HG02798 (cell line): ENCODE measurements at regions not wholly inside any gene's neighbourhood (a gene's known extent, or its start where the extent isn't known, plus 50 kb on each side); places are given as distances from the start of the nearest gene placed in this dataset.
"Not testable (repeated sequence)": the region's sequence is repeated elsewhere in the genome, so short reads cannot be mapped to it uniquely, and the experiment has no call there.

Experiments used
- ATAC-seq: cut with Tn5 transposase; IDR thresholded peaks from one replicate; pipeline ENCODE4 v1.9.1; 2021; ENCODE audit warnings: mild to moderate bottlenecking; ENCODE audit not compliant: unreplicated experiment, poor library complexity

DNA sequence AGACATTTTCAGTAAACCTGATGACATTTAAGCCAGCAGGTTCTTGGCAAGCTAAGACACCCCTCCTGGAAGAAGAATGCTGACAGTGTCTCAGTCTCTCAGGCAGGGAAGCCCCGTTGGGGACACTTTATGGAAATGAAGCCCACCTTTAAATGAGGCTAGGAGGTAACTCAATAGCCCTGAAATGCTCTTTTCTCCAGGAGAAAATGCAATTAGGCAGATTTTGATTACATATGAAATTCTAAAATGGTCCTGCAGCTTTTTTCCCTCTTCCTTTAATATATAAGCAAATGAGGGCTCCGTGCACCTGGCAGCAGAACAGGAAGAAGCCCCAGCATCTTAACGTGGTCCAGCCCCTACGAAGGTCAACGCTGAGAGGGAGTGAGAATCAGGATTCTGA is 65.8 kb upstream of the CHST15 start:
- no peak for ATAC-seq

DNA sequence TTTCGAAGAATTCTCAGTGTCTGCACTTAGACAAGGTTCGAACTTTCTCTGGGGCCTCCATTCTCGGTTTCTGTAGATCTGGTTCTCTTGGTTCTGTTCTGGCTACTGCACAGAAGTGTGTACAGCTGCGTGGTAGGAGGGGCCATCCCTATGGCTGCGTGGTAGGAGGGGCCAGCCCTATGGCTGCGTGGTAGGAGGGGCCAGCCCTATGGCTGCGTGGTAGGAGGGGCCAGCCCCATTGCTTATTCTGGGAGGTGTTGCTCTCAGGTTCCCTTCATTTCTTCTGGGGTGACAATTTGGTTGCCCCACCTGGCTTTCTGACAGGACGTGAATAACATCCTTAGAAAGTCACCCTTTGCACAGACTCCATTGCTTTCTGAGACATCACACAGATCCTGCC is 65.2 kb upstream of the CHST15 start:
- ATAC-seq = no peak

DNA sequence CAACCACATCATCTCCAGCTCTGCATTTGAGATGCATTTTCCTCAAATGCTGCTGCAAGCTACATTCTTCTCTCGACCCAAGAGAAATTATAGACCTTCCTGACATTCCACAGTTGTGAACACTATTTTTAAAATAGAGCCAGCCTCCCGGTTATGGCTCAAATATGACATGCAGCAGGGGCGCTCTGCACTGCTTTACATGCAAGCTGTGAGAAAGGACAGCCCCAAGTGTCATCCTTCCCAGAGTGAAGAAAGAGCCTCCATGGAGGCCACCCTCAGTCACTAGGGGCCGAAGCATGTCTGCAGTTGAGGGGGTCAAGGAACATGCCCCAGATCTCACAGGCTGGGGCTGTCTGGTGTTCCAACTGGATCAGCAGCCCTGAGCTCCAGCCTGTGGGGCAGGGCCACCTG is 63.9 kb upstream of the CHST15 start:
- ATAC-seq = no peak

DNA sequence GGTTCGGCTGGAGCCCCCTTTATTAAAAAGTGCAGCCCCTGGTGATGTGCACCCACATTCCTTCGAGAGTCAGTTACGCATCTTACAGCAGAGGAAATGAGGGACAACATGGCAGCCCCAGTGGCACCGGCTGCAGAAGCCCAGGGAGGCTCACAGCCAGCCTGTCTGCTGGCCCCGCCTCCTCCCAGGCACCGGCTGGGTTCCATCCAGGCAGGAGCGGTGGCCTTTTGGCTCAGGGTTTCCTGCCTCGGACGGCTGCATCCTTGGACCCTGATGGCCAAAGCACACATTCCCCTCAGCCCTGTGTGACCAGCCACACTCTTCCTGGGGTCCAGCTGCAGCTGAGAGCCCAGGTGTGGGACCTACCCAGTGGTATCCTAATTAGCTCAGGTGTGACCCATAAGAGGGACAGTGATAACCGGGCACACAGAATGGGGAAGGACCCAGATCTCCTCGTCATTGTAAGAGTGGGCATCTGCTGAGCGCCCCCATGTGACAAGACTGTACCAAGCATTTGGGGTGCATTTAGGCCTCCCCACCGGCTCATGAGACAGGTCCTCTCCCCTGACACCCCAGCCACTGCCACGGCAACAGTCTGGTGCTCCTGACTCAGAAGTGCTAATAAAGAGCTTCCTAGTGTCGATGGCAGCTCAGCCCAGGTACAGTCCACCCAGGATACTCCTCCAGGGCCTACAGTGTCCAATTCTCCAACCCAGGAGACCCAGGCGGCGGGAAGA is 63.3 kb upstream of the CHST15 start:
- ATAC-seq = no peak

DNA sequence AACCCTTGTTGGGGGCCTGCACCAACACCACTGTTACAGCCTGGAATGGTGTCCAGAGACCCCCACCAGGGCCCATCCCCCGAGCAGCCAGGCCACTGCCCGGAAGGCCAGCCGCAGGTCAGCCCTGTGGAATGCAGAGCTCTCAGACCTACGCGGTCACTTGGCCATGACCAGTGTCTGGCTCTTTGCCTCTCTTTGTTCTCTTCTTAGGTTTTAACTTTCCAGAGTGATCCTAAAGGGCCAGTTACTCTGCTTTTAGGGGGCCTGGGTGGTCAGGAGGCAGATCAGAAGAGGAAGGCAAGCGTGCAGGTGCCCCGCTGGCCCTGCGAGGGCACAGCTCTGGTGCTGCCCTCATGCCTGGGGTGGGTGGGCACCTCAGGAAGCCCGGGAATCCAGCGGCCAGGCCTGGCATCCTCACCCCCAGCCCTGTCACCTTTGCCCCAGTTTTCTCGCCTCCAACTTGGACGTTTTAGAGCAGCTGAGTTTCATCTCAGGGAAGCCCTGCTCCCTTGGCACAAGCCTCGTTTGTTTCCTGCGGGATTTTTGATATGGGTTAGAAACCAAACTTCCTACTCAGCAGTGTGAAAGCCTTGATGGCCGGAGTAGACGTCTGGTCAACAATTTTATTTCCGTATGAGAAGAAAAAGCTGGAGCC is 62.5 kb upstream of the CHST15 start:
- ATAC-seq = no peak

DNA sequence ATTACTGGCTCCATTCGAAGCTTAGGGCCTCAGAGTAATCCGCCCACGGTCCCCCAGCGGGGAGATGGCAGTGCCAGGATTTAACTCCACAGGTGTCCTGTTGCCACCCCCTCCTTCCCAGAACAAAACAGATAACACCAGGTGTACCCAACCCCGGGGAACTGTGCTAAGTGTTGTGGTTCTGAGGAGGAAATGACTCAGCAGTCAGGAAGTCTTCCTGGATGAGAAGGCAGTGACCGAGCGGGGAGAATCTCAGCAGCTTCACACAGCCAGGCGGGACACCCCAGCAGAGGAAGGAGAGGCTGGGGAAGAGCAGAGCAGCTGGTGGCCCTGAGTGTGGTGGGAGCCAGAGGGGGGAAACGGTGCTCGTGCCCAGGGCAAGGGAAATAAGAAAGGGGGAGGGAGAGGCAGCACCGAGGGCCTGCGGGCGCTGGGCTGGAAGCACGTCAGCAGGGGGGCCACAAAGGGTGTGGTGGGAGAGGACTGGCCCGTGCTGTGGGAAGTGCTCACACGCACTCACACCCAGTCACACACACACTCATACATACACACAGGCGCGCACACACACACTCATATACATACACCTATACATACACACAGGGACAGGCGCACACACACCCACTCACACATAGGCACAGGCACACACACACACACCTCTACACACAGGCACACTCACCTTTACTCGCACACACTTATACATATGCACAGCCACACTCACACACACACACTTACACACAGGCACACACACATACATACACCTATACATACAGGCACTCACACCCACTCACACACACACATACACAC is 59.8 kb upstream of the CHST15 start:
- peak; percentile 66 for ATAC-seq

DNA sequence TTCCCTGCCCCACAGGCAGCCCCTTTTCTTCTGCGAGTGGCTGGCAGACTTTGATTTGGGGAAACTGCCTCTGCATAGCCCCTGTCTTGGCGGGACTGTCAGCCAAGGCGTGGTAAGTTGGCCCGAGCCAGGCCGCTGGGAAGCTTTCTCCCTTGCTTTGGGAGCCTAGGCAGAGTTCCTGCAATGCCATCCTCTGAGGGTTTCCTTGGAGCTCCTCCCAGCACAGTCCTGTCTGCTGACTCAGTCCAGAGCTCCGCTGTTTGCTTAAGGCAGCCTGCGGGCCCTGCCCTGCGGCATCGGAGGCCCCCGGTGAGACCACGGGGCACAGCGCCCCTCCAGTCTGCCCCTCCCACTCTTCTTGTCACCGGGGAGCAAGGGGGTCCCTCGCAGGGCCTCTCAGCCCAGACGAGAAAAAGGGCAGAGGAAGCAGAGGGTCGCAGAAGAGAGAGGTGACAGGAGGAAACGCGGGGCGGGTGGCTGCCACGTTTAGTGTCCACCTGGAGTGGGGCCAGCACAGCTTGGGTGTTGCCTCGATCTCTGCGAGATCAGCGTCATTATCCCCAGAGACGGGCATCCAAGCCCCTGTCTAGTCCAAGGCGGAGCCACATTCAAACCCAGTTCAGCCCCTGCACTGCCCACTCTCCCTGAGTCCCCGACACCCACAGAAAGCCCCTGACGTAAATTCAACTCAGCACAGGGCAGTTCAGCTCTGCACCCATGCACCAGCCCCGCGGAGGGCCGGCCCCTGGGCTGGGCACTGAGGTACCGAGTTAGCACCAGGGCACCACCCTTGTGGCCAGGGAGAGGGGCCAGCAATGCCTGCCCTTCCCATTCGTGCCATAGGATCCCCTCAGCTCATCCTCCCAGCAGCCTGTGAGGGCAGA is 59.0 kb upstream of the CHST15 start:
- no peak for ATAC-seq

DNA sequence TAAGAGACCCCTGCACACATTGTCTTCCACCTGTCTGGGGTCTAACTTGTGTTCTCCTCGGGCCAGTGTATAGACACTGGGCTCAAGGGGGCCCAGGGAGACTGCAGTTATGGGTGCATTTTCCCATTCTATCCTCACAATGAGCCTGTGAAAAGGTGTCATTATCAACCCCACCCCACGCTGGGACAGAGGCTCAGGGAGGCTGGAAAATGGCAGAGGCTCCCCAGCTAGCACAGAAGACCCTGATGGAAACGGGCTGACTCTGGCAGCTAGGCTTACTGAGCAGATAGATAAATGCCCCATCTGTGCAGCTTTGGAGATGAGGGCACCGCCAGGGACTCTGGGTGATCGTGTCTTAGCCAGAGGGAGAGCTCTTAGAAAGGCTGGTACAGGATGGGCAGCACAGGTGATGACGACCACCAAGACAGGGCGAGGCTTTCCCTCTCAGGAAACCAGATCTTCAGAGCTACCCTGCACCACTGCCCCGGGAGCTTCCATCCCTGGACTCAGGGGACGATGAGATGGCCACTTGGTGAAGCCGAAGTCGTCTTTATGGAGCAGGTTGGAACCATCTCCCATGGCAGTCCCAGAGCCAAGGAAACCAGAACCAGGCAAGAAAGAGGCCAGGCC is 58.2 kb upstream of the CHST15 start:
- ATAC-seq = no peak

DNA sequence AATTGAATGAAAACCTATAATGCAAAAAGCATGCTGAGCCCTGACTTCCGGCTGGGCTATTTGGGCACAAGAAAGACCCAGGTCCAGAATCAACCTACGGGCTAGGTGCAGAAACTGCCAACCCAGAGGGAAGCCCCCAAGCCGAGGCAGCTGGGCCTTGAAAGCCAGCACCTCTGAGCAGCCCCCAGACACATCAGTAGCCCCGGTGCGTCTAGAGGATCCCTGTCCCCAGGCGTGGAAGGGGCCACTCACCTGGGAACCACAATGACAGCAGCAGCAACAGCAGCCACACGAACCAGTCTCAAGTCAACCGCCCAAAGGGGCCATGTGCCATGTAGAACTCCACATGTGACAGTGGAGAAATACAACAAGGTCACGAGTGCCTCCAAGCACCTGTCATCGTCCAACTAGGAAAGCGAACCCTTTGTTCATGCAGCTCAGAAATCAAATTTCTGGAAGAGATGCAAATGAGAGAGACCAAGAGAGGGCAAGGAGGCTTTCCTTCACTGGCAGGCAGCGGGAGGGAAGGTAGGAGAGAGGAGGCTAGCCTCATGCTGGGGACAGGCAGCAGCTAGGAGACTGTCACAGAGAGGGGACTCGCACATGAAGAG is 57.5 kb upstream of the CHST15 start:
- no peak for ATAC-seq

DNA sequence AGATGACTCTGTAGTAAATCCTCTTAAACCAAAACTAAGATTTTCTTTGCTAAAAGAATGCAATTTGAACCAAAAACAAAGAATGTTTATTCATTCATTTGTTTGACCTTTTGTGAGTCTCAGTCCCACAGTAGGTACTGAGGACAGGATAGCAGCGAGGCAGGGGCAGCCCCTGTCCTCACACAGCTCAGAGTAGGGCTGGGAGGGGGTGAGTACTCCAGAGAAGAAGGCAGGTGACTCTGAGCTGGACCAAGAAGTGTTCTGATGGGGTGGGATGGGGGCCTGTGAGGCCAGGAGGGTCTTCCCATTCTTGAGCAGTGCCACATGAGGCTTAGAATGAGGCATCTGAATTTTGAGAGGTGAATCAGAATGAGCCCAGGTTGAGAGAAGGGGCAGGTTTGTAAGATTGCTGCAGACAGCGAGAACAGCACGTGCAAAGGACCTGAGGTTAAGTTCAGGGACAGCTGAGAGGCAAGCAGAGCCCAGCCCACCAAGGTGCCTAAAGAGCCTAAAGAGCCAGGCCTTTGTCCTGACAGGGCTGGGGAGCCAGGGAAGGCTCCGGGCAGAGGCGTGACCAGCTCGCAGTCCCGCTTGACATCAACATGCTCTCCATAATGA is 56.9 kb upstream of the CHST15 start:
- no peak for ATAC-seq

DNA sequence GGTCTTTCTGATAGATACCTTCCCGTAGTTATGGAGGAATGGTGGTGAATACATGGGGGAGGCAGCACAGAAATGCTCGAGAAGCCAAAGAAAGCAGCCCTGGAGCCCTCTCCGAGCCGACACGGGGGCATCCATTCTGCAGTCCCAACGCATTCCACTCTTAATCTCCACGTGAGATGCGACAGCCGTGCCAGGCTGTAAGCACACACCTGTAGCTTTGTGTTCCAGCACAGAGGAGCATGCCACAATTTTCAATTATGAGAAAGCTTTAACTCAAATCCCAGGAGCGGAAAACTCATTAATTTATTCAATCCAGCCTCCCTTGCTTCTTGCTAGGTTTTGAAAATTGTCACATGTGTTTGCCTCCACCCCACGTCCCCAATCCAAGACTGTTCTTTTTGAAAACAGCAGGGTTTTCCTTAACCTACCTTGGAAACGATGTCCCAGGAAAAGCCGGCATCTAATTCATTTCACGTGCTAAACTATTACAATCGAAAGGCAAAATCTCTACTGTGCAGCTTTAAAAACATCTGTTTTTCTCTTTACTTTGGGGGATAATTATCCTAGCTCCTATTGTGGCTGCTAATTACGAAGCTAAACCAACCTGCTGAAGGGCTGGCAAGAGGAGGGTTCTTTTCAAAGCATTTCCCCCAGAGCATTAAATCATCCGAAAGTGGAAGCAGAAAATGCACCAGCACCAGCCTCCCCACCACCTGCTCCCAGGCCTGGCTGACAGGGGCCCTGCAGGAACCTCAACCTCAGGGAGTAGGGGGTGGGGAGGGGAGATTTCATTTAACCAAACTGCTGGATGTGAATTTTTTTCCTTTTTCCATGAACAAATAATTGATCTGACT is 56.0 kb upstream of the CHST15 start:
- no peak for ATAC-seq

DNA sequence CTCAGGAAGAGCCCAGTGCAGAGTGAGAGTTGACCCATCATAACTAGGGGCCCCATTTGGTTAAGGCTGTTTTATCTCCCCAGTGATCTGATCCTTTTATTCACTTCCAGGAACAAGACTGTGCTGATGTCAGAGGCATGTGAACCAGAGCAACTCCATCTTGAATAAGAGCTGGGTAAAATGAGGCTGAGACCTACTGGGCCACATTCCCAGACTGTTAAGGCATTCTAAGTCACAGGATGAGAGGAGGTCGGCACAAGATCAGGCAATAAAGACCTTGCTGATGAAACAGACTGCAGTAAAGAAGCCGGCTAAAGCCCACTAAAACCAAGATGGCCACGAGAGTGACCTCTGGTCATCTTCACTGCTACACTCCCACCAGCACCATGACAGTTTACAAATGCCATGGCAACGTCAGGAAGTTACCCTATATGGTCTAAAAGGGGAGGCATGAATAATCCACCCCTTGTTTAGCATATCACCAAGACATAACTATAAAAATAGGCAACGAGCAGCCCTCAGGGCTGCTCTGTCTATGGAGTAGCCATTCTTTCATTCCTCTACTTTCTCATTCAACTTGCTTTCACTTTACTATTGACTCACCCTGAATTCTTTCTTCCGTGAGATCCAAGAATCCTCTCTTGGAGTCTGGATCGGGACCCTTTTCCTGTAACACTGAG is 55.3 kb upstream of the CHST15 start:
- ATAC-seq = not testable (repeated sequence)

DNA sequence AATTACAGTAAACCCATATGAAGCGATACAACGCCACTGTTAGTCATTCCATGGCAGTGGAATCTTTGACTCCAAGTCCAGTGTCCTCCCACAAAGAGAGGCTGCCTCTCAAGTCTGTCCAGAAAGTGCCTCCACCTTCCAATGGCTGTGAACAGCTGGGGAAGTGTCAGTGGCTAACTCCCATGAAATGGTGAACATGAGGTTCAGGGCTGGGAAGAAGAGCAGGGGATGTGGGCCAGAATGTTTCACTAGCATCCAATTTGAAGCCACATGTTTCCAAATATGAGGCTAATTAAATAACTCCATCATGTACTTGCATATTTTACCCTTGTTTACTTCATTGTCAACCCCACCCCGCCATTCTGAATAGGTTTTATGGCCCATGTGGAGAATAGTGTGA is 53.1 kb upstream of the CHST15 start:
- no peak for ATAC-seq

DNA sequence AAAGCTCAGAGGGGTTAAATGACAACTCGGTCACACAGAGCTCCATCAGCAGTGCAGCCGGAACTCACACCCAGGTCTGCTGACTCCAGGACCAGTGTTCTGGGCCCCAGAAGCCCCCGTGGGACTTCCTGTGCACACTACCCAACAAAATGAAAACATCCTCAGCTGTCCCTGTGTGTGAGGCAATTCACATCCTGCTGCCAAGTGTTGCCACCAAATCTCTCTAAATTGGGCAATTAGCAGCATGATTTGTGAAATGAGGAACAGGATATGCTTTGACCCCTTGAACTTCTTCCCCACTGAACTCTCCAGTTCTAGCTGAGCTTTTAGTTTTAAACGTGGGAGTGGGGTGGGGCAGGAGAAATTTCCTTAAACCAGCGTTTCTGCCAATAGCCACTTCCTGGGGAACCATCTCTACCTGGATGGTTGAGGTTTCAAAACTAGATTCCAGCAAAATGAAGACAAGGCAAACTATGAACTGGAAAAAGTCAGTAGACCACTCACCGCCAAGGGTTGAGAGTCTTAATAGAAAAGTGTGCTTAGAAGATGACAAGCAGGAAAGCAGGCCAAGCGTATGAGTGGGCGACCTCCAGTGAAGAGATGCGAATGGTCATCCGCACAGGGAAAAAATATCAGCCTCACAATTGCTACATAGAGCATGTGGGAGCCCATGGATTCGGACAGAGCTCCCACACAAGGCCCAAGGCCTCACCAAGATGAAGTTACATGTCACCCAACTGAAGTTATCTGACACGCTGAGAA is 51.9 kb upstream of the CHST15 start:
- no peak for ATAC-seq

DNA sequence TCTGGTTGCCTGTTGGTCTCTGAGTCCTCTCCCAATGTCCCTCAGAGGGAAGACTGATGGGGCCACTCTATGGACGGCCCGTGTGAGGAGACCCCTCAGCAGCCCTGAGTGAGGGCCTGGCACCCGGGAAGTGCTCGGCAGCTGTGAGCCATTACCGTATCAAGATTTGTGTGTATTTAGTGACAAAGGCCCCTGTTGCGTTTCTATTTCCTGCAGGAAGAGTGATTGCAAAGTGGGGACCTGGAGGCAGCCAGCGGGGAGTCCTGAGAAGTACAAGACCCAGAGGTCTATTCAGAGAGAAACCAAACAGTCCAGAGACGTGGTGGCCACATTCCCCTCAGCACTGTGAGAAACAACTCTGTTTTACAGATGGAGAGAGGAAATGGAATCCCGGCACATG is 51.1 kb upstream of the CHST15 start:
- no peak for ATAC-seq

DNA sequence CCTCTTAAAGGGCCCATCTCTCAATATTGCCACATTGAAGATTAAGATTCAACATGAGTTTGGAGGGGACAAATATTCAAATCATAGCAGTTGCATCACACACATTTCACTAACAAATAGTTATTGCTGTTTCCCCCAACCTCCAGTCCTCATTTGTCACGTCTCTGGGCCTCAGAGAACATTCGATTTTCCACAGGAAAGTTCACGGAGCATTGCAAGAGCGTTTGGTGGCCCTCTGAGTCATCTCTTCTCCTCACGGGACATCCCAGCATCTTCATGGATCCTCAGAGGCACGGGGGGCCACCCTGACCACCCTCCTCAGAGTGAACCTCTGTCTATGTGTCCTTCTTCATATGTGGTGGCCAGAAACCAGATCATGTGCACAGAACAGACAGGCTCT is 50.3 kb upstream of the CHST15 start:
- ATAC-seq = no peak
